Left ventricle myocardium inferior (tissue), 1 donor: ENCODE measurements at regions not wholly inside any gene's neighbourhood (a gene's known extent, or its start where the extent isn't known, plus 50 kb on each side); places are given as distances from the start of the nearest gene placed in this dataset.
"Not testable (repeated sequence)": the region's sequence is repeated elsewhere in the genome, so short reads cannot be mapped to it uniquely, and the experiment has no call there.

Experiments
- DNase-seq: peaks from one replicate; pipeline ENCODE4 v3.0.0-alpha.2; 2020
- H3K27ac ChIP-seq: fragments of 200-600 bp; replicated peaks from 2 replicates; pipeline ENCODE4 v1.8.0; 2021
- H3K27me3 ChIP-seq: fragments of 200-600 bp; 2 replicates; pipeline ENCODE4 v1.8.0; 2021; ENCODE audit warnings: low read depth
- H3K36me3 ChIP-seq: fragments of 200-600 bp; 2 replicates; pipeline ENCODE4 v1.8.0; 2021
- H3K4me1 ChIP-seq: fragments of 200-600 bp; 2 replicates; pipeline ENCODE4 v1.8.0; 2021
- H3K4me3 ChIP-seq: fragments of 200-600 bp; 2 replicates; pipeline ENCODE4 v1.8.0; 2021; ENCODE audit warnings: mild to moderate bottlenecking, moderate library complexity
- H3K9me3 ChIP-seq: fragments of 200-600 bp; replicated peaks from 2 replicates; pipeline ENCODE4 v1.8.0; 2021
- intact Hi-C: fragments of 100-400 bp; cut with micrococcal nuclease; formaldehyde crosslinking; loops from one replicate; pipeline ENCODE4 v1.11.0; 2022
- TF ChIP-seq, protein P1 (sequence below): fragments of 200-600 bp; IDR thresholded peaks from 2 replicates; pipeline ENCODE4 v1.8.0; 2021; ENCODE audit warnings: antibody characterized with exemption, mild to moderate bottlenecking, borderline replicate concordance
- donor health status: DM: no; HTN: yes; CAD: no; lungs with severe emphysema.

DNA sequence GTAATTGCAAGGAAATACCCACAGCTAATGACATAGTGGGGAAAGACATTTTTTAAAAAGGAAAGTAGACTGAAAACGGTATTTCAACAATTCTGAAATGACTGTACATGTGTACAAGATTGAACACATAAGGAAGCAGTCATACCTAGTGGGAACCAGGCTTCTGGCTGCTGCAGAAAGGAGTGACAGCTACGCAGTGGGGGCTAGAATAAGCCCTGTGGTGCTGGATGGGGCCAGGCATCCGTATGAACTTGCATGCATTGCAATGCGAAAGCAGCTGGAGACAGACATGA, 54.9 kb upstream of the GPR31 start:
- Histone ChIP-seq H3K4me1 (peaks cover 4% of the 10 kb centered on the region), H3K27ac (no peak overlapping the region), H3K9me3 (no peaks in the 10 kb centered on the region), H3K4me3 (no peak overlapping the region), H3K36me3 (no peaks in the 10 kb centered on the region), H3K27me3 (peaks cover 28% of the 10 kb centered on the region)
- TF ChIP-seq, protein P1, sequence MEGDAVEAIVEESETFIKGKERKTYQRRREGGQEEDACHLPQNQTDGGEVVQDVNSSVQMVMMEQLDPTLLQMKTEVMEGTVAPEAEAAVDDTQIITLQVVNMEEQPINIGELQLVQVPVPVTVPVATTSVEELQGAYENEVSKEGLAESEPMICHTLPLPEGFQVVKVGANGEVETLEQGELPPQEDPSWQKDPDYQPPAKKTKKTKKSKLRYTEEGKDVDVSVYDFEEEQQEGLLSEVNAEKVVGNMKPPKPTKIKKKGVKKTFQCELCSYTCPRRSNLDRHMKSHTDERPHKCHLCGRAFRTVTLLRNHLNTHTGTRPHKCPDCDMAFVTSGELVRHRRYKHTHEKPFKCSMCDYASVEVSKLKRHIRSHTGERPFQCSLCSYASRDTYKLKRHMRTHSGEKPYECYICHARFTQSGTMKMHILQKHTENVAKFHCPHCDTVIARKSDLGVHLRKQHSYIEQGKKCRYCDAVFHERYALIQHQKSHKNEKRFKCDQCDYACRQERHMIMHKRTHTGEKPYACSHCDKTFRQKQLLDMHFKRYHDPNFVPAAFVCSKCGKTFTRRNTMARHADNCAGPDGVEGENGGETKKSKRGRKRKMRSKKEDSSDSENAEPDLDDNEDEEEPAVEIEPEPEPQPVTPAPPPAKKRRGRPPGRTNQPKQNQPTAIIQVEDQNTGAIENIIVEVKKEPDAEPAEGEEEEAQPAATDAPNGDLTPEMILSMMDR, result no peak
- DNase-seq, result no peak
- intact Hi-C loops, result no loop called here

DNA sequence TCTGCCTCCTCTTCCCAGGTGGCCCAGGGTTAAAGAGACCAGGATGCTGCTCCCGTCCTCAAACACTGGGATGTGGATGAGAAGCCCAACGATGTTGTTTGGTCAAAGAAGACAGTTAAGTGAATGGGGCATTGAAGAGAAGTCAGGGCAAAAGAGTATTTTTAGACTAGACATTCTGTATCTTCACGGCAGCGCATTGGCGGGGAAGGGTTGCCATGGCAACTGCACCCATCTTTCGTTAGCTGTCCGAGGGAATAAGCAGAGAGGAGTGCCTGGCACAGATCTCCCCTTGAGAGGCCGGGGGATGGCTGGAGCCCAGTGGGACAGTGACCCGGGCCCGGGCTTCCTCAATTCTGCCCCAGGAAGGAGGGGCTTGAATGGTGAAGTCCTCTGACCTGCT, 56.4 kb upstream of the GPR31 start:
- no peak overlapping the region for H3K27ac ChIP-seq
- no peaks in the 10 kb centered on the region for H3K9me3 ChIP-seq
- H3K4me3 ChIP-seq, result no peak overlapping the region
- H3K36me3 ChIP-seq, result no peaks in the 10 kb centered on the region
- H3K4me1 ChIP-seq, result peaks cover 4% of the 10 kb centered on the region
- peaks cover 28% of the 10 kb centered on the region for H3K27me3 ChIP-seq
- DNase-seq, result no peak
- TF ChIP-seq, protein P1, result no peak
- intact Hi-C loops, result no loop called here

DNA sequence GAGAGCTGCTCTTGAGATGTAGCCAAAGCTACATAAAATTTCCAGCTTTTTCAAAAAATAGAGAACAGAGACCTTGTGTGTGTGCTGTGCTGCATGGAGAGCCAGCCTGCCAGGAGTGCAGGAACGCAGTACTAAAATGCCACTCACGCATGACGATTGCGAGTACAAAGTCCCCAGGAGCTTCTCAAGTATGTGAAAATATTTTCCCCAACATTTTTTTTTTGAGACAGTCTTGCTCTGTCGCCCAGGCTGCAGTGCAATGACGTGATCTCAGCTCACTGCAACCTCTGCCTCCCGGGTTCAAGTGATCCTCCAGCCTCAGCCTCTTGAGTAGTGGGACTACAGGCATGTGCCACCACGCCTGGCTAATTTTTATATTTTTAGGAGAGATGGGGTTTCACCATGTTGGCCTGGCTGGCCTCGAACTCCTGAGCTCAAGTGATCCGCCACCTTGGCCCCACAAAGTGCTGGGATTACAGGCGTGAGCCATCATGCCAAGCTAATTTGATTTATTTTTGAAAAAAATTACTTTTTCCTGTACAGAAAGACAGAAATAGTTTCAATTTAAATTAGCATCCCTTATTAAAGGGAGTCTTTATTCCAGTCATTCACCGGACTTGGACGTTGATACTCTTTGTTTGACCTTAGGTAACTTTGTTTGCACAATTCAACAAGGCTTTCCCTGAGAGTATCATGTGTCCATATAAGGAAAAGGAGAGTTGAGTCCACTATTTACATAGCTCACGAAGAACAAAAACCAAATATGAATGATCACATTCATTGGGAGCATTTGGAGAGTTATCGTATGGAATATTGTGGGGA, 57.9 kb upstream of the GPR31 start:
- H3K4me3 ChIP-seq, H3K27ac ChIP-seq, H3K9me3 ChIP-seq, intact Hi-C loops, H3K36me3 ChIP-seq, H3K4me1 ChIP-seq, DNase-seq: not testable (repeated sequence)
- H3K27me3 ChIP-seq, result peaks cover 22% of the 10 kb centered on the region

DNA sequence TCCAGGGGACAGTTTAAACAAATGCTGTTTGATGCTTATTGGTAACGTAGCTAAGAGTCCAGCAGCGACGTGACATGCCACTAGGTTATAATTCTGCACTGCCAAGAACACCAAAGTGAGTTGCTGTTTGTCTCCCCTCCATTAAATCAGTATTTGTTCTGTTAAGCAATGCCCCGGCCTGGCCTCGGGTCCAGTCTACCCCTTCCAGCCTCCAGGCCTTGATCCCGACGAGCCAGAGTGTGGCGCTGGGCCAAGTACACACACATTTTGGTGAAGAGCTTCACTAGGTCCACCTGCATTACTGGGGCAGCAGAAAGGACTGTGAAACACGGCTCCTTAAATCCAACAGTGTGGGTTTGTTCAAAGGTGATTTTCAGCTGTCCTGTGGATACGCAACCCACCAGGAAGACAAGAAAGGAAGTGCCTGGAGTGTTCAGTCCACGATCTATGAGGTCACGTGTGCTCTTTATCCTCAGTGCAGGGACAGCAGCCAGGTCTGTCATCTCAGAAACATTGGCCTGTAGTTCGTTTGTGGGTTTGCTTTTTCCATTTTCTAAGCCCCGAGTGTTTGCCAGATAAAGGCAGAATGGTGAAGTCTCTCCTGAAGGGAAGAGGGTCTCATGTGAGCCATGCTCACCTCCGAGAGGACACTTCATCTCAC, 58.7 kb upstream of the GPR31 start:
- not testable (repeated sequence) for H3K4me1 ChIP-seq

DNA sequence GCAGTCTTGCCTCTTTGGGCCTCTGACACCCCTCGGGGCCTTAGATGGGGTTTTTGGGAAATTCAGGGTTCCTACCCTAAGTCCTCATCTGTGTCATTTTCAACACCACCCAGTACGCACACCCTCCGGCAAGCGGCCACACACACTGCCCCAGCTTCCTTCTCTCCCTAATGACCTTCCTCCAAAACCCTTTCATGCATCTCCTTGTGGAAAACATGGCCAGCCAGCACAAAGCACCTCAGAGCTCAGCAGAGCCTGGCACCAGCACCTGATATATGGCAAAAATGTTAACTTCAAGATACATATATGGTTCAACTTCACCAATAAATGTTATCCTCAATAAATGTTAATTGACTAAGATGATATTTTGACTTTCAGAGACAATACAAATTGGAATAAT, 59.3 kb upstream of the GPR31 start:
- H3K27ac ChIP-seq, intact Hi-C loops, H3K4me3 ChIP-seq, DNase-seq, H3K4me1 ChIP-seq, H3K36me3 ChIP-seq, H3K9me3 ChIP-seq: not testable (repeated sequence)
- H3K27me3 ChIP-seq, result peaks cover 21% of the 10 kb centered on the region

More for the DNA sequence above, 58.7 kb upstream of the GPR31 start:
- H3K36me3 ChIP-seq, H3K4me3 ChIP-seq, DNase-seq, H3K9me3 ChIP-seq, intact Hi-C loops, H3K27ac ChIP-seq: not testable (repeated sequence)
- peaks cover 22% of the 10 kb centered on the region for H3K27me3 ChIP-seq

DNA sequence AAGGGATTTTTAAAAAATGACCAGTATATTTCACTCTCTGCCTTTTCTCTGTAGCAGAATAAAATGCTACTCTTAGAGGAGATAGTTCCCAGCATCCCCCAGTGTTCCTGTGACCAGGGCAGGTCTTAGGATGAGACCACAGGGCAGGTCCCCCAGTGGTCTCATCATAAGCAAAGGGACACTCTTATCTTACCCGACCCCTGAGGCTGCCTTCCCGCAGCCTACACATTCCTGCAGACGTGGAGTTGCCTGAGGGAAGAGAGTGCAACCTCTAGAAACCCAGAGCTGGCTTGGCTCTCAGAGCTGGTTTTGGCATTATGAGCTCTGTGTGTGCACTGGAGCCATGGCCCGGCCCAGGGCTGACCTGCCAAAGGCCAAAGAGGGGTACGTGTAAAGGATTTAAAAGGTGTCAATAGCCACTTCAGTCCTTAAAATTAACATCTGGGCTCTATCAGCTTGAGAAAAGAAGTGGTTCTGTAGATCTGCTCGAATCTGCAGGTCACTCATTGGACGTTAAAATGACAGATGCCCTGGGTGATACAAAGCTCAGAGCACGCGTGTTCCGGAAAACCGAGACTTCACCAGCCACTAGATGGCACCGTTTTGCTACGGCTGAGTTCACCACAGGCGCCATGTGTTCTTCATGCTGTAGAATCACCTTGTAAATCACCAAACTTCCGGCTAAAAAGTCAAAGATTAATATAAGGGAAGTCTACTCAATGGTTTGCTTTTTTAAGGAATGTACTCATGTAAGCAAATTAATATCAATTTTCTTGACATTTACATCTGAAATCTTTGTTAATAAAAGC, 60.4 kb upstream of the GPR31 start:
- DNase-seq, H3K4me1 ChIP-seq, H3K27ac ChIP-seq, intact Hi-C loops, H3K4me3 ChIP-seq, H3K36me3 ChIP-seq, H3K9me3 ChIP-seq: not testable (repeated sequence)
- TF ChIP-seq, protein P1, result peak; percentile 27
- peaks cover 18% of the 10 kb centered on the region for H3K27me3 ChIP-seq

DNA sequence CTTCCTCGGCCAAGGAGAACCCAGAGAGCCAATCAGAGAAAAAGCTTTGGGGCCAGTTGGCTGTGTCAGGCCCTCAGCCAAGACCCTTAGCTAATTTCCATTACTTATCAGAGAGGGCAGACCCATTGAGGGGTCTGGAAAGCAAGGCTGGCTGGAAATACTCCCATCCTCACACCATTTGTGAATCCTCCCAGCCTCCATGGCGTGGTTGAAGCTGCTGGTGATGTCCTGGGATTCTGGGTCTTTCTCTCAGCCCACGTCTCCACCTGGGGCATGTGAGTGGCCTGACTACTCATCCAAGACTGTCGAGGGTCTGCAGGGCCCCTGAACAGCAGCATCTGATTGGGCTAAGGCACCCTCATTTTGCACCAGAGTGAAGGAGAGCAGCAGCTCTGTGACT, 61.3 kb upstream of the GPR31 start:
- H3K27me3 ChIP-seq, result peaks cover 18% of the 10 kb centered on the region
- DNase-seq, H3K36me3 ChIP-seq, intact Hi-C loops, H3K4me3 ChIP-seq, H3K27ac ChIP-seq, H3K4me1 ChIP-seq, H3K9me3 ChIP-seq: not testable (repeated sequence)
